ENCODE measurements at regions not wholly inside any gene's neighbourhood (a gene's known extent, or its start where the extent isn't known, plus 50 kb on each side); places are given as distances from the start of the nearest gene placed in this dataset.

DNA sequence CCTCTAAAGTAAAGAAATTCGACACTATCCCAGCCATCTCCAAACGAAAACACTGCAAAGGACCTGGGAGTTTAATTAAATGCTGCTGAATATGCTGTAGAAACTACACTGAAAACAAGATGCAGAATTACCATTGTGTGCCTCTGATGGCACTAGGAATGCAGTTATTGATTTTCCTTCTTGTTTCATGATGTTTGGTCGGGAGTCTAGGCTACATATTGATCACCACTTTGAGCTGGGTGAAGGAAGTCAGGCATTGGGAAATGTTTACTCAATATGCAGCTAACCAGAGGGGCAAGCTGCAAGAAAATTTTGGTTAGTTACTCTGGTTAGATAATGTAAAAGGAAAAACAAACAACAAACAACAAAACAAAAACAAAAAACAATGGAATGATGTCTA, 650.7 kb upstream of the GALNTL6 start:
- Histone ChIP-seq H3K9ac (ENCODE audit: low read depth in 1 of 2, low read length in 2 of 2) (no peak overlapping the region), H3K4me1 (ENCODE audit: control insufficient read depth in 1 of 2, insufficient read depth in 2 of 2, low read length in 2 of 2) (peaks cover 0 to under 1% of the 10 kb centered on the region in 2 donors), H3K4me3 (ENCODE audit: low read depth in 1 of 2, low read length in 2 of 2) (no peak overlapping the region), H3K9me3 (ENCODE audit: control insufficient read depth in 1 of 2, low read length in 2 of 2) (no peaks in the 10 kb centered on the region), H3K36me3 (ENCODE audit: control insufficient read depth in 1 of 2, insufficient read depth in 2 of 2, low read length in 2 of 2) (no peaks in the 10 kb centered on the region), H3K27me3 (ENCODE audit: control insufficient read depth in 1 of 2, insufficient read depth in 2 of 2, low read length in 2 of 2) (no peaks in the 10 kb centered on the region), H3K27ac (ENCODE audit: low read depth, low read length) (no peak overlapping the region)

DNA sequence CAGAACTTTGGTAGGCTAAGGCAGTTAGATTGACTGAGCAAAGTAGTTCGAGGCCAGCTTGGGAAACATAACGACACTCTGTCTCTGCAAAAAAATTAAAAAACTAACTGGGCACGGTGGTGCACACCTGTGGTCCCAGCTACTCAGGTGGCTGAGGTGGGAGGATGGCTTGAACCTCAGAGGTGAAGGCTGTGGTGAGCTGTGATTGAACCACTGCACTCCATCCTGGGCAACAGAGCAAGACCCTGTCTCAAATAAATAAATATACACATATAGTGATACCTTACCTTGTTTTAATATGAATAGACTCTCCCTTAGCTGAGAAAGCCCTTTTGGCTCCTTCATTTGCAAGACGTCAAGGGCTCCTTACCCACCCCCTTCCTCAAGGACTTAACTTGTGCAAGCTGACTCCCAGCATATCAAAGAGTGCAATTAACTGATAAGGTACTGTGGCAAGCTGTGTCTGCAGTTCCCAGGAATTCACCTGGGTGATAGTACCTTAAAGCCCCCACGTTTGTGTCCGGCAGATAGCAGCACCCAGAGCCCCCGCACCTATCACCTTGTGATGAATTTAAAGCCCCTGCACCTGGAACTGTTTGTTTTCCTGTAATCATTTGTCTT, 655.6 kb upstream of the GALNTL6 start:
- Histone ChIP-seq H3K4me3 (ENCODE audit: low read depth in 1 of 2, low read length in 2 of 2) (no peak overlapping the region), H3K27me3 (ENCODE audit: control insufficient read depth in 1 of 2, insufficient read depth in 2 of 2, low read length in 2 of 2) (no peaks in the 10 kb centered on the region), H3K27ac (ENCODE audit: low read depth, low read length) (no peak overlapping the region), H3K36me3 (ENCODE audit: control insufficient read depth in 1 of 2, insufficient read depth in 2 of 2, low read length in 2 of 2) (no peaks in the 10 kb centered on the region), H3K9me3 (ENCODE audit: control insufficient read depth in 1 of 2, low read length in 2 of 2) (no peaks in the 10 kb centered on the region), H3K4me1 (ENCODE audit: control insufficient read depth in 1 of 2, insufficient read depth in 2 of 2, low read length in 2 of 2) (peaks cover 3 to 10% of the 10 kb centered on the region in 2 donors), H3K9ac (ENCODE audit: low read depth in 1 of 2, low read length in 2 of 2) (no peak overlapping the region)

DNA sequence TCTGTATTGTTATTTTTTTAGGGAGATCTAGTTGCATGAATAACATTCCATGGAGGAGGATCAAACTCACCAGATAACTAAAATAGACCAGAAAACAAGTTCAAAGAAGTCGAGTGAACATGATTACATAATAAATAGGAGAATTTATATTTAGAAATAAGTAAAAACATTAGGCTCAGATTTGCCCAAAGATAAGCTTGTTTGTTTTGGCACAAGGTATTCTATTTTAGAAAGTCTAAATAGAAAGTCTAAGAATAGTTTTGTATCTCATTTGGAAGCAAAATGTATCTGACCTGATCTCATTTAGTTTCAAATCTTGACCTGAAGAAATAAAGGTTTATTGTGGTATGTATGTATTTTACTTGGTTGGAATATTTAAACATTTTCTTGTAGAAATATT, 670.6 kb upstream of the GALNTL6 start:
- Histone ChIP-seq H3K27me3 (ENCODE audit: control insufficient read depth in 1 of 2, insufficient read depth in 2 of 2, low read length in 2 of 2) (no peaks in the 10 kb centered on the region), H3K9ac (ENCODE audit: low read depth in 1 of 2, low read length in 2 of 2) (no peak overlapping the region), H3K4me1 (ENCODE audit: control insufficient read depth in 1 of 2, insufficient read depth in 2 of 2, low read length in 2 of 2) (no peaks in the 10 kb centered on the region), H3K9me3 (ENCODE audit: control insufficient read depth in 1 of 2, low read length in 2 of 2) (no peaks in the 10 kb centered on the region), H3K4me3 (ENCODE audit: low read depth in 1 of 2, low read length in 2 of 2) (no peak overlapping the region), H3K27ac (ENCODE audit: low read depth, low read length) (no peak overlapping the region), H3K36me3 (ENCODE audit: control insufficient read depth in 1 of 2, insufficient read depth in 2 of 2, low read length in 2 of 2) (no peaks in the 10 kb centered on the region)

DNA sequence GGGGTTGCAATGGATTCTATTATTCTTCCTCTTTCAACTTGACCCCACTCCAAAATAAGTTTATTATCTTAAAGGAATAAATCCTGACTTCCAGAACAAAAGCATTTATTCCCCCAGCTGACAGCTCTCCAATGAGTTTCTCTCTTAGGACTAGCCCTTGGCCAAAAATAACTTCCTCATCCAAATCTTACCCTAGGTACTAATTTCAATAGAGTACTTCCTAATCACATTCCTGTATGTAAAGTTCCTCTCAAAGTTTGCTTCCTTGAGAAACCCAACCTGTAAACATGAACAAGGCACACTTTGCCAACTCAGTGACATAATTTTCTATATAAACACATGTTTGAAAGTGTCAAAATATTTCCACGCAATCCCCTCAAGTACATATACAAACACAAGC, 671.2 kb upstream of the GALNTL6 start:
- Histone ChIP-seq H3K4me3 (ENCODE audit: low read depth in 1 of 2, low read length in 2 of 2) (no peak overlapping the region), H3K36me3 (ENCODE audit: control insufficient read depth in 1 of 2, insufficient read depth in 2 of 2, low read length in 2 of 2) (no peaks in the 10 kb centered on the region), H3K27ac (ENCODE audit: low read depth, low read length) (no peak overlapping the region), H3K27me3 (ENCODE audit: control insufficient read depth in 1 of 2, insufficient read depth in 2 of 2, low read length in 2 of 2) (no peaks in the 10 kb centered on the region), H3K4me1 (ENCODE audit: control insufficient read depth in 1 of 2, insufficient read depth in 2 of 2, low read length in 2 of 2) (no peaks in the 10 kb centered on the region), H3K9ac (ENCODE audit: low read depth in 1 of 2, low read length in 2 of 2) (no peak overlapping the region), H3K9me3 (ENCODE audit: control insufficient read depth in 1 of 2, low read length in 2 of 2) (no peaks in the 10 kb centered on the region)

DNA sequence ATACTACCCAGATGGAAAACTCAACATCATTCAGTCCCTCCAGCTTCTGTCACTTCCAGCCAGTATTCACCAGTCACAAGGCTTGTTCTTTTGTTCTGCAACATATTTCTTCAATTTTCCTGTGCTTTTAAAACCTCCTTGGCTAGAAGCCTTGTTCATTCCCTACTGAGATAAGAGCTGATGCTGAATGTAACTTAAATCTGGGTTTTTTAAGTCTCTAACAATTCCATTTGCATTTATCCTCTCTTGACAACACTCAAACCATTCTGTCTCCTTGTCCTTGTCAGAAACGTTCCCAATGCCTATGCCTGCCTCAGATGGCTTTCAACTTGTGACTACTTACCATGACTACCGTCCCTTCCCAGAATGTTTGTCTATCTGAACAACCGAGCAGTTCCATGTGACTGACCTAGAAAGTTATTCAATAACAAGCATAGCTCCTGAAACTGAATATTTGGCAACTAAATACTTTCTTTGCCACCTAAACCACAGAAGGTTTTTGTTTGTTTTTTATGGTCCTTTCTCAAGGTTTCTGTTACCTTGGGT, 682.9 kb upstream of the GALNTL6 start:
- no peaks in the 10 kb centered on the region for H3K36me3 ChIP-seq (ENCODE audit: control insufficient read depth in 1 of 2, insufficient read depth in 2 of 2, low read length in 2 of 2)
- H3K9ac ChIP-seq (ENCODE audit: low read depth in 1 of 2, low read length in 2 of 2), result no peak overlapping the region
- no peaks in the 10 kb centered on the region for H3K4me1 ChIP-seq (ENCODE audit: control insufficient read depth in 1 of 2, insufficient read depth in 2 of 2, low read length in 2 of 2)
- H3K9me3 ChIP-seq (ENCODE audit: control insufficient read depth in 1 of 2, low read length in 2 of 2), result no peaks in the 10 kb centered on the region
- H3K27ac ChIP-seq (ENCODE audit: low read depth, low read length), result no peak overlapping the region
- no peak overlapping the region for H3K4me3 ChIP-seq (ENCODE audit: low read depth in 1 of 2, low read length in 2 of 2)
- no peaks in the 10 kb centered on the region for H3K27me3 ChIP-seq (ENCODE audit: control insufficient read depth in 1 of 2, insufficient read depth in 2 of 2, low read length in 2 of 2)

DNA sequence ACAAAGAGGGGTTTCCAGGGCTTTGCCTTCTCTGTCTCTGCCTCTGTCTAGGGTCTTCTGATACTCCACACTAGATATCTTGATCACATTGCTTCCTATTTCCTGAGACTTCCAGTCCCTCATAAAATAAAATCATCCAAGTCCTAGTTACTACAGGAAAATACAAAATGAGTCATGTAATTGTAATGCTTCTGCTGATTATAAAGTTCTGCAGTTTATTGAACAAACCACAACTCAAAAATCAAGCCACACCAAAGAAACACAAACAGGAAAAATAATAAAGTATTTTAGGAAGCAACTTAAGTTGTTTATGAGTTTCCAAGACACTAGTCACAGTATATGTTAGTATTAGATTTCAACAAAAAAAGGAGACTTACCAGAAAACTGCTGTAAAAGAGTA, 695.1 kb upstream of the GALNTL6 start:
- Histone ChIP-seq H3K9ac (ENCODE audit: low read depth in 1 of 2, low read length in 2 of 2) (no peak overlapping the region), H3K36me3 (ENCODE audit: control insufficient read depth in 1 of 2, insufficient read depth in 2 of 2, low read length in 2 of 2) (no peaks in the 10 kb centered on the region), H3K4me1 (ENCODE audit: control insufficient read depth in 1 of 2, insufficient read depth in 2 of 2, low read length in 2 of 2) (no peaks in the 10 kb centered on the region), H3K27me3 (ENCODE audit: control insufficient read depth in 1 of 2, insufficient read depth in 2 of 2, low read length in 2 of 2) (no peaks in the 10 kb centered on the region), H3K9me3 (ENCODE audit: control insufficient read depth in 1 of 2, low read length in 2 of 2) (peaks cover 0 to 4% of the 10 kb centered on the region in 2 donors), H3K27ac (ENCODE audit: low read depth, low read length) (no peak overlapping the region), H3K4me3 (ENCODE audit: low read depth in 1 of 2, low read length in 2 of 2) (no peak overlapping the region)

DNA sequence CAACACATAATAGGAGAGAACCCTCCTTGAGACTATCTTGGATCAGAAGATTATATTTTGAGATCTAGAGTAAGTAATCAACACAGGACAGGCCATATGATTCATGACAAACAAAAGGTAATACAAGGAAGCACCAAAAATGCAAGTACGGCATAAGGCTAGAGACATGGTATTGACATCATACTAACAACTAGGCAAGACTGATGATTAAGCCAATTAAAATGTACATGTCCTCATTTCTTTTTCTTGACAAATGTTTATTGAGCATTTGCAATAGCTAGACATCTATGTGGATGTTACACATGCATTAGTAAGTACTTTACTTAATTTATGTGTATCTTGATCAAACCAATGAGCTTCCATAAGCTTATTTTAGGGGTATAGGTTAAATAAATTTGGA, 695.7 kb upstream of the GALNTL6 start:
- H3K27me3 ChIP-seq (ENCODE audit: control insufficient read depth in 1 of 2, insufficient read depth in 2 of 2, low read length in 2 of 2), result no peaks in the 10 kb centered on the region
- H3K9me3 ChIP-seq (ENCODE audit: control insufficient read depth in 1 of 2, low read length in 2 of 2), result peaks cover 0 to 4% of the 10 kb centered on the region in 2 donors
- no peak overlapping the region for H3K27ac ChIP-seq (ENCODE audit: low read depth, low read length)
- H3K4me3 ChIP-seq (ENCODE audit: low read depth in 1 of 2, low read length in 2 of 2), result no peak overlapping the region
- no peaks in the 10 kb centered on the region for H3K4me1 ChIP-seq (ENCODE audit: control insufficient read depth in 1 of 2, insufficient read depth in 2 of 2, low read length in 2 of 2)
- H3K9ac ChIP-seq (ENCODE audit: low read depth in 1 of 2, low read length in 2 of 2), result no peak overlapping the region
- no peaks in the 10 kb centered on the region for H3K36me3 ChIP-seq (ENCODE audit: control insufficient read depth in 1 of 2, insufficient read depth in 2 of 2, low read length in 2 of 2)

DNA sequence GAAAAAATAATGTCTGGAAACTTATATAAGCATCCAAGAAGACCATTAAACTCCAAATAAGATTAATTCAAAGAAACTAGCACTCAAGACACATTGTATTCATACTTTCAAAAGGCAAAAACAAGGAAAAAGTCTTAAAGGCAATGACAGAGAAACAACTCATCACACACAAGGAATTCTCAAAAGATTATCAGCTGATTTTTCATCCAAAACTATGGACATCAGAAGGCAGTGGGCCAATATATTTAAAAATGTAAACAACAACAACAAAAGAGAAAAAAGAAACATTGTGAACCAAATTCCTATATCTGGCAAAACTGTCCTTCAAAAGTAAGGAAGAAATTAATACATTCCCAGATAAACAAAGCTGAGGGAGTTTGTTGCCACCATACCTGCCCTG, 711.4 kb upstream of the GALNTL6 start:
- Histone ChIP-seq H3K9ac (ENCODE audit: low read depth in 1 of 2, low read length in 2 of 2) (no peak overlapping the region), H3K27me3 (ENCODE audit: control insufficient read depth in 1 of 2, insufficient read depth in 2 of 2, low read length in 2 of 2) (no peaks in the 10 kb centered on the region), H3K27ac (ENCODE audit: low read depth, low read length) (no peak overlapping the region), H3K9me3 (ENCODE audit: control insufficient read depth in 1 of 2, low read length in 2 of 2) (peaks cover 0 to 3% of the 10 kb centered on the region in 2 donors), H3K36me3 (ENCODE audit: control insufficient read depth in 1 of 2, insufficient read depth in 2 of 2, low read length in 2 of 2) (no peaks in the 10 kb centered on the region), H3K4me1 (ENCODE audit: control insufficient read depth in 1 of 2, insufficient read depth in 2 of 2, low read length in 2 of 2) (no peaks in the 10 kb centered on the region), H3K4me3 (ENCODE audit: low read depth in 1 of 2, low read length in 2 of 2) (no peak overlapping the region)

DNA sequence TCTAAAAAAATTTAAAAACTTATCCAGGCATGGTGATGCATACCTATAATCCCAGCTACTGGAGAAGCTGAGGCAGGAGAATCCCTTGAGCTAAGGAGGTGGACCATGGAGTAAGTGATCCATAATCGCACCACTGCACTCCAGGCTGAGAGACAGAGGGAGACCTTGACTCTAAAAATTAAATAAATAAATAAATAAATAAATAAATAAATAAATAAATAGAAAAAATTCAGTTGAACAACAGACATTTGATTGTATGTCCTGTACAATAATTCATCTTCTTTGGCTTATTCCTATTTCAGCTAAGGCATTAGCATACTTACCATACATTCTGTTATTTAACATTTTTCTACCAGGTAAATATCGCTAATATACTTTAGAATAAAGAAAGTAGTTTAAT, 726.1 kb upstream of the GALNTL6 start:
- Histone ChIP-seq H3K4me1 (ENCODE audit: control insufficient read depth in 1 of 2, insufficient read depth in 2 of 2, low read length in 2 of 2) (no peaks in the 10 kb centered on the region), H3K36me3 (ENCODE audit: control insufficient read depth in 1 of 2, insufficient read depth in 2 of 2, low read length in 2 of 2) (no peaks in the 10 kb centered on the region), H3K9me3 (ENCODE audit: control insufficient read depth in 1 of 2, low read length in 2 of 2) (peaks cover 3 to 6% of the 10 kb centered on the region in 2 donors), H3K9ac (ENCODE audit: low read depth in 1 of 2, low read length in 2 of 2) (no peak overlapping the region), H3K4me3 (ENCODE audit: low read depth in 1 of 2, low read length in 2 of 2) (no peak overlapping the region), H3K27ac (ENCODE audit: low read depth, low read length) (no peak overlapping the region), H3K27me3 (ENCODE audit: control insufficient read depth in 1 of 2, insufficient read depth in 2 of 2, low read length in 2 of 2) (no peaks in the 10 kb centered on the region)

DNA sequence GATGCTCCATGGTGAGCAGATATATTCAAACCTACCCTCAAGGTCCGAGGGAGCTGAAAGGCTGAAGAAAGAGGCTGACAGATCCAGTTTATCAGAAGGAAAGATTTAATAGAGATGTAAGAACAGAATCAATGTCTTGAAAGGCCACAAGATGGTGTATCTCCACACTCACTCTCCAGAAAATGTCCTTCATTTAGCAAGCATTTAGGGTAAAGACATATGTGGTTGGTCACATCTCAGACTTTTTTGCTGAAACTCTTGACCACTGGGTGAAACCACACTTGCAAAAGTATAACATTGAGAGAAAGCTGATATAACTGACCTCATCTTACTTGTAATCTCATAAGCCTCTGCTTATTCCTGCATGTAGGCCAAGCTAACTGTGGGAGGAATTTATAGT, 745.8 kb upstream of the GALNTL6 start:
- Histone ChIP-seq H3K27ac (ENCODE audit: low read depth, low read length) (no peak overlapping the region), H3K27me3 (ENCODE audit: control insufficient read depth in 1 of 2, insufficient read depth in 2 of 2, low read length in 2 of 2) (no peaks in the 10 kb centered on the region), H3K4me3 (ENCODE audit: low read depth in 1 of 2, low read length in 2 of 2) (no peak overlapping the region), H3K36me3 (ENCODE audit: control insufficient read depth in 1 of 2, insufficient read depth in 2 of 2, low read length in 2 of 2) (no peaks in the 10 kb centered on the region), H3K4me1 (ENCODE audit: control insufficient read depth in 1 of 2, insufficient read depth in 2 of 2, low read length in 2 of 2) (no peaks in the 10 kb centered on the region), H3K9me3 (ENCODE audit: control insufficient read depth in 1 of 2, low read length in 2 of 2) (peaks cover 0 to 3% of the 10 kb centered on the region in 2 donors), H3K9ac (ENCODE audit: low read depth in 1 of 2, low read length in 2 of 2) (no peak overlapping the region)

Data from duodenal mucosa (tissue), 2 donors.